ENCODE measurements at regions not wholly inside any gene's neighbourhood (a gene's known extent, or its start where the extent isn't known, plus 50 kb on each side); places are given as distances from the start of the nearest gene placed in this dataset.

DNA sequence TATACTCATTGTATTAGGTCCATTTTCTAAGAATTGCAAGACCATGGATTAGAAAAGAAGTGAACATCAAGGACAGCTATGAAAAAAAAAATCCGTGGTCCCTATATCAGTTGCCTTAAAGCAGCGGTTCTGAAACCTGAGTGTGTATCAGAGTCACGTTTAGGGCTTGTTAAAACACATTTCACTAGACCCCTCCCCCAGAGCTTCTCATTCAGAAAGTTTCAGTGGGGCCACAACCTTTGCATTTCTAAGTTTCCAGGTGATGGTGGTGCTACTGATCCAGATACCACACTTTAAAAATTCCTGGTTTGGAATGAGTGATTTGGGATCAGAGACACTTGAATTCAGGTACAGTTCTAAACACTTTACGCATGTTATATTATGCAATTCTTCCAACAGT lies 96.1 kb upstream of the PRMT6 start:
- 44 to 59% (median 48%) methylated on average over 4 of the region's 4 CpGs for WGBS, 3 donors
- H3K27me3 ChIP-seq: no peaks in the 10 kb centered on the region
- DNase-seq: no peak
- H3K36me3 ChIP-seq: no peaks in the 10 kb centered on the region
- H3K4me1 ChIP-seq (ENCODE audit: insufficient read depth): no peaks in the 10 kb centered on the region
- intact Hi-C loops (cut with DNase I): no loop called here
- TF ChIP-seq POLR2A (IDR thresholded peaks at IDR 0.05) (no peak), EP300 (IDR thresholded peaks at IDR 0.05) (no peak)
- TF ChIP-seq, protein P1, sequence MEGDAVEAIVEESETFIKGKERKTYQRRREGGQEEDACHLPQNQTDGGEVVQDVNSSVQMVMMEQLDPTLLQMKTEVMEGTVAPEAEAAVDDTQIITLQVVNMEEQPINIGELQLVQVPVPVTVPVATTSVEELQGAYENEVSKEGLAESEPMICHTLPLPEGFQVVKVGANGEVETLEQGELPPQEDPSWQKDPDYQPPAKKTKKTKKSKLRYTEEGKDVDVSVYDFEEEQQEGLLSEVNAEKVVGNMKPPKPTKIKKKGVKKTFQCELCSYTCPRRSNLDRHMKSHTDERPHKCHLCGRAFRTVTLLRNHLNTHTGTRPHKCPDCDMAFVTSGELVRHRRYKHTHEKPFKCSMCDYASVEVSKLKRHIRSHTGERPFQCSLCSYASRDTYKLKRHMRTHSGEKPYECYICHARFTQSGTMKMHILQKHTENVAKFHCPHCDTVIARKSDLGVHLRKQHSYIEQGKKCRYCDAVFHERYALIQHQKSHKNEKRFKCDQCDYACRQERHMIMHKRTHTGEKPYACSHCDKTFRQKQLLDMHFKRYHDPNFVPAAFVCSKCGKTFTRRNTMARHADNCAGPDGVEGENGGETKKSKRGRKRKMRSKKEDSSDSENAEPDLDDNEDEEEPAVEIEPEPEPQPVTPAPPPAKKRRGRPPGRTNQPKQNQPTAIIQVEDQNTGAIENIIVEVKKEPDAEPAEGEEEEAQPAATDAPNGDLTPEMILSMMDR (IDR thresholded peaks at IDR 0.05): no peak
- H3K4me3 ChIP-seq: no peak overlapping the region
- H3K9me3 ChIP-seq: no peaks in the 10 kb centered on the region
- H3K27ac ChIP-seq: no peak overlapping the region

DNA sequence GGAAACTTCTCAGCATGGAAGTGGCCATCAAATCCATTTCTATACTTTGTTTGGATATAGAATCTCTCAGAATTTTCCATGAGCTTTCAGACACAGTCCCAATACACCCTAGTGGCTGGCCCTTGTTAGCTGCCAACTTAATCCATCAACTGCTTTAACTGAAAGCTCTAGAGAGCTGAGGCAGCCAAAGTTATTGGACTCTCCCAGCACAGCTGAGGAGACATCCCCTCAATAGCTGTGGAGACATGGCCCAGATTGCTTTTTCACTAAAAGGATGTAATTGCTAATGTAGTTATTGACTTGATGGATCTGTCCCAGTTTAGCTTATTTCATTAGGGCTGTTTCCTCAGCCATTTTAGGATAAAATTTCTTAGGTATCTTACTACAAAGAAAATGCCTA lies 94.8 kb upstream of the PRMT6 start:
- Histone ChIP-seq H3K9me3 (no peaks in the 10 kb centered on the region), H3K4me3 (no peak overlapping the region), H3K27me3 (no peaks in the 10 kb centered on the region), H3K36me3 (no peaks in the 10 kb centered on the region), H3K27ac (no peak overlapping the region), H3K4me1 (ENCODE audit: insufficient read depth) (no peaks in the 10 kb centered on the region)
- no peak for DNase-seq
- TF ChIP-seq EP300 (IDR thresholded peaks at IDR 0.05): no peak
- TF ChIP-seq POLR2A (IDR thresholded peaks at IDR 0.05): no peak
- TF ChIP-seq, protein P1 (IDR thresholded peaks at IDR 0.05): no peak
- intact Hi-C loops (cut with DNase I): no loop called here

DNA sequence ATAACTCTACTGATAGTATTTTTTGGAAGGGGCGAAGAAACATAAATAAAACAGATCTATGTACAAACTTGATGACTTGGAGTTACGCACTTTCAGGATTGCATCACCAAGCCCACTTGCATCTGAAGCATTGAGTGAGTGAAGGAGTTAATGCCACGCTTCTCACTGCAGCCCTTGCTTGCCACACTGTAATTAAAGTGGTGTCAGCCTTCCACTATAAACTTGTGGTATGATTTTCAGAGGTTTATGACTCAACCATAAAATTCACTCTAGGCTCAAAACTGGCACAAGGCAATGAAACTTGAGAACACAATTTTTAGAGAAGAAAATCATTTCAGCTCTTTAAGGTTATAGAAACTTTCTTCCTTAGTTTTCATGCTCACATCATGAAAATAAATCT lies 93.9 kb upstream of the PRMT6 start:
- H3K9me3 ChIP-seq: no peaks in the 10 kb centered on the region
- no peak for TF ChIP-seq POLR2A (IDR thresholded peaks at IDR 0.05)
- no peak for TF ChIP-seq EP300 (IDR thresholded peaks at IDR 0.05)
- TF ChIP-seq, protein P1 (IDR thresholded peaks at IDR 0.05): no peak
- no peak overlapping the region for H3K4me3 ChIP-seq
- intact Hi-C loops (cut with DNase I): no loop called here
- H3K27ac ChIP-seq: no peak overlapping the region
- no peaks in the 10 kb centered on the region for H3K36me3 ChIP-seq
- no peak for DNase-seq
- H3K4me1 ChIP-seq (ENCODE audit: insufficient read depth): no peaks in the 10 kb centered on the region
- 84 to 89% (median 88%) methylated on average over 3 of the region's 3 CpGs for WGBS, 3 donors
- no peaks in the 10 kb centered on the region for H3K27me3 ChIP-seq

DNA sequence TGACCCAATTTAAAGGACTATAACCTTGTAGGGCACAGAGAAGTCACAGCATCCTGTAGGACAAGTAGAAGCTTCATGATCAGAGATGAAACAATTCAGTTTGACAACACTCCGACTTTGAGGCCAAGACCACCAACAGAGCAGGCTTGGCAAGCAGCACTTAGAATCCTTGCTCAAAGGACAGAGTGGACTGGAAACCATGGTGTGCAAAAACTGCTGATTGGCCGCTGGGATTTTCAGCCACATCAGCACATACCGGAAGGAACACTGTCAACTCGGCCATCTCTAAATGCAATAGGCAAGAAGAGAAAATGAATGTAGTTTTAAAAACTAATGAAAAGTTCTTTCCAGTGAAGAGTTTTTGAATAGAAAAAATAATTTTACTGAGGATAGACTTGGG lies 92.0 kb upstream of the PRMT6 start:
- TF ChIP-seq POLR2A (IDR thresholded peaks at IDR 0.05): no peak
- TF ChIP-seq, protein P1 (IDR thresholded peaks at IDR 0.05): no peak
- TF ChIP-seq EP300 (IDR thresholded peaks at IDR 0.05): no peak
- Histone ChIP-seq H3K36me3 (no peaks in the 10 kb centered on the region), H3K27ac (no peak overlapping the region), H3K9me3 (no peaks in the 10 kb centered on the region), H3K27me3 (no peaks in the 10 kb centered on the region), H3K4me1 (ENCODE audit: insufficient read depth) (no peaks in the 10 kb centered on the region), H3K4me3 (no peak overlapping the region)
- intact Hi-C loops (cut with DNase I): no loop called here
- DNase-seq: no peak
- WGBS, 3 donors: 54 to 61% (median 58%) methylated on average over 4 of the region's 4 CpGs

DNA sequence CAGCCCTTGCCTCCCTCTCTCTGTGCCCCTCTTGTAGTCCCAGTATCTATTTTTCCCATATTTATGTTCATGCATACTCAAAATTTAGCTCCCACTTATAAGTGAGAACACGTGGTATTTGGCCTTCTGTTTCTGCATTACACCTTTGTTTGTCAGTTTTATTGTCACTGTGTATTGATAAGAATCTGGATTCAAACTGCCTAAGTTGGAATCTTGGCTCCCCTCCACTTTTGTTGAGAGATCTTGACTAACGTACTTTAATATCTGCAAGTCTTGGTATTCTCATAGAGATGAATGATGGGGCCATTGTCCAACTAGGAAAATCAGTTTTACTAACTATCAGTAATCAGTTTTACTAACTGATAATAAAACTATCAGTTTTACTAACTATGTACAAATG lies 87.8 kb upstream of the PRMT6 start:
- Histone ChIP-seq H3K27me3 (no peaks in the 10 kb centered on the region), H3K4me3 (no peak overlapping the region), H3K27ac (no peak overlapping the region), H3K36me3 (no peaks in the 10 kb centered on the region), H3K4me1 (ENCODE audit: insufficient read depth) (no peaks in the 10 kb centered on the region), H3K9me3 (no peaks in the 10 kb centered on the region)
- intact Hi-C loops (cut with DNase I): no loop called here
- TF ChIP-seq, protein P1 (IDR thresholded peaks at IDR 0.05): no peak
- no peak for TF ChIP-seq POLR2A (IDR thresholded peaks at IDR 0.05)
- no peak for TF ChIP-seq EP300 (IDR thresholded peaks at IDR 0.05)
- no peak for DNase-seq
- WGBS, 3 donors: 68 to 73% (median 68%) methylated on average over 2 of the region's 2 CpGs
